GM12874 (cell line): ENCODE measurements at regions not wholly inside any gene's neighbourhood (a gene's known extent, or its start where the extent isn't known, plus 50 kb on each side); places are given as distances from the start of the nearest gene placed in this dataset.

Experiments
- TF ChIP-seq, protein P1 (sequence below): IDR thresholded peaks from 2 replicates; pipeline ENCODE4 v1.5.1; 2011; ENCODE audit warnings: low read depth, mild to moderate bottlenecking, control low read depth, low read length, moderate library complexity; ENCODE audit not compliant: insufficient read depth

DNA sequence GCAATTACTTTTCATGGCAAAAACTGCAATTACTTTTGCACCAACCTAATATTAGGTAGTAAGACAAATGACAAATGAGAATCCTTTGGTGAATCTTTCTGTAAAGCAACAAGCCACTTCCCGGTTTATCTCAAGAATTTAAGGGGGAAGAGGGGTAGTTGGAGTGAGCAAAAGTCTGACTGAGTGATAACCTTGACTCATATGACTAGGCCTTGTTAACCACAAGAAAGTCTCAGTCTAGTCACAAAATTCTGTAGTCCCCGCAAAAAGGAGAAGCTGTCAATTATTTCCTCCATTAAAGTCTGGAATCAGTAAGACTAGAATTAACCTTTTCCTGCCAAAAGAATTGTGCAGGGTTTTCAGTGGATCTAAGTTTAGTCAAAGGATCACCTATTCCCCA is 72.2 kb upstream of the GNAO1 start:
- TF ChIP-seq, protein P1, sequence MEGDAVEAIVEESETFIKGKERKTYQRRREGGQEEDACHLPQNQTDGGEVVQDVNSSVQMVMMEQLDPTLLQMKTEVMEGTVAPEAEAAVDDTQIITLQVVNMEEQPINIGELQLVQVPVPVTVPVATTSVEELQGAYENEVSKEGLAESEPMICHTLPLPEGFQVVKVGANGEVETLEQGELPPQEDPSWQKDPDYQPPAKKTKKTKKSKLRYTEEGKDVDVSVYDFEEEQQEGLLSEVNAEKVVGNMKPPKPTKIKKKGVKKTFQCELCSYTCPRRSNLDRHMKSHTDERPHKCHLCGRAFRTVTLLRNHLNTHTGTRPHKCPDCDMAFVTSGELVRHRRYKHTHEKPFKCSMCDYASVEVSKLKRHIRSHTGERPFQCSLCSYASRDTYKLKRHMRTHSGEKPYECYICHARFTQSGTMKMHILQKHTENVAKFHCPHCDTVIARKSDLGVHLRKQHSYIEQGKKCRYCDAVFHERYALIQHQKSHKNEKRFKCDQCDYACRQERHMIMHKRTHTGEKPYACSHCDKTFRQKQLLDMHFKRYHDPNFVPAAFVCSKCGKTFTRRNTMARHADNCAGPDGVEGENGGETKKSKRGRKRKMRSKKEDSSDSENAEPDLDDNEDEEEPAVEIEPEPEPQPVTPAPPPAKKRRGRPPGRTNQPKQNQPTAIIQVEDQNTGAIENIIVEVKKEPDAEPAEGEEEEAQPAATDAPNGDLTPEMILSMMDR: no peak

DNA sequence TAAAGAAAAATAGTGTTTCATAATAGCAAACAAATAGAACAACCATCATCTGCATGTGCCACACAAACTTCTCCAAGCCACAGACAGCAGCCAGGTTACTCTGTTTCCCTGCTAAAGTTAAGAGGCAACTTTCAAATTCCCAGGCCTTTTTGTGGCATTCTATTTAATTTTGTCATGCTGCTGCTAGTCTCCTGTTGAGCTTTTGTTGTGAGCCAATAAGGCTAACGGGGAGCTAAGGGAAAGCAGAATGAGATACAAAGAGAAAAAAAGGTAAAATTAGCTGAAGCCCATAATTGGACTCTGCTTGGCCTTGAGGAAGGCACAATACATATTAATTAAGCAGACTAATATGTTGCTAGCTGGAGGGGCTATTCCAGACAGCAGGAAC is 74.7 kb upstream of the GNAO1 start:
- TF ChIP-seq, protein P1: no peak

DNA sequence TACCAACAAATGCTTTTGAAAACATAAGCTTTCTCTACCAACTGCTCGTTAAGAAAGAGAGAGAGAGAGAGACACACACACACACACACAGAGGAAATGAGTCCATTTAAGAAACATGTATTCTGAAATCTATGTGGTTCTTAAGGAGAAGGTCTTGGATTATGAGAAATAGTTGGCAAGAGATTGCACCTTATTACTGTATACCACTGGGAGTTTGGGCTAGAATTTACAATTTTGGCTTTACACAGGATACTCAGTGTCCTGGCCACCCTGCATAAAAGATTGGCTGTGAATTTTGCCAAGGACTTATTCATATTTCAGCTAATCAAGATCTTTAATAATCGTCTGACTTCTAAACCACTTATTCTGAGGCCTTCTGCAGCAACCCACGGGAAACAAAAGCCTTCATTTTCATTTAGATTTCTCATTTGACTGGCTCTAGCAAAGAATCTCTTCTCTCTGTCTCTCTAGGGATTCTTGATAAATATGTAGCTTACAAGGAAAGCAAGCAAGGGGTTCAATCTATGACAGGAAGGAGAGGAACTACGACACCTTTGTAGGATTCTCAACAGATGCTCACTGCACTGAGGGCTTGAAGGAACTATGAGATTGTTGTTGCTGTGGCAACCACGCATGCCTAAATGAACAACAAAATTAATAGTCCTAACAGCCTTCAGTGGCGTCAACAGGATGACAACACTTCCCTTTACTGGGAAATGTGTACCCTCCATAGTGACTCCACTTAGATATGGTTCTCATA is 75.3 kb upstream of the GNAO1 start:
- TF ChIP-seq, protein P1: no peak

DNA sequence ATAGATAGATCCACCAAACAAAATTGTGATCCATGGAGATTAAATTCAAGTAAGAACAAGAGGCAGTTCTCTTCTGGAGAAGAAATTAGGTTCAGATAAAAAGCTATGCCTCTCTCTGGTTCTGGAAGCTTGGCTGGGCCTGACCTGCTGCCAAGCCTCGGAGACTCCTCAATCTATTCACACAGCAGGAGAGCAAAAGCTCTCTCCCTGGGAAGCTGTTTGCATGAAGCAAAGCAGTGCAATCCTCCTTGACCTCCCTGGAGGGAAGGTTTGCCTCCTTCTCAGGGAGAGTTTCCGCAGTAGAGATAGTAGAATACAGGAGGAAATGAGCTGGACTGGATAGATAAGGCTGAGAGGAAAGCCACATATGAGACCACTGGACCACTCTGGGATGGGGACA is 78.1 kb upstream of the GNAO1 start:
- TF ChIP-seq, protein P1: no peak

DNA sequence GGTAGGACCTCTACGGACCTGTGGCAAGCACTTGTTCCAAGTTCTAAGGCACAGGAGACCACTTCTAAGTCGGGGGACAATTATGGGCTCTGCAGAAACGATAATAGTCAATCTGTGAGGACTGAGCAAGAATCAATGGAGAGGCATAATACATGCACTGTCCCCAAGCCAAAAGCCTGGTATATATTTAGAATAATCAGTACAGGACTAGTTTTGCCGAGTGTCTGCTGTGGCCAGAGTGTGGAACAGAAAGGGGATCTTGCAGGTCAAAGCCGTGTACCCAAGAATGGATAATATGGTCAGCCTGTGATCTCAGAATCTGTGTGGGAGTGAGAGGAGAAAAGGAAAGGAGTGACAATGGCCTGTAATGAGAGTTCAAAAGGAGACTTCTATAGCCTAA is 80.2 kb upstream of the GNAO1 start:
- TF ChIP-seq, protein P1: no peak

DNA sequence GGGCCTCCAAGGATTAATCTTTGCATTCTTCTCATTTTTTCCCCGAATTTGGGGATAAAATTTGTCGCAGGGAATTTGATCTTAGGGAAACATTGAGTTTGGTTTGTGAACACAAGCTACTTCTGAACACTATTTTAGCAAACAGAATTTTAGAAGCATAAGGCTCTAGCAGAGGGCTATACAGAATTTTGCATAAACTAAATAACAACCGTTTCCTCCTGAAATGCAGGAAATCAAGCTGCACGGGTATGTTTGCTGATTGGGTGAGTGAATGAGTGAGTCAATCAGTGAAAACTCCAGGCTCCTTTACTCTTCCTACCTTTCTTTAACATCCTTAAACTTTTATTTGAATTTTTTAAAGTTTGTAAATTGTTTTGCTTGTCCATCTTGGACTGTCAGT is 81.3 kb upstream of the GNAO1 start:
- TF ChIP-seq, protein P1: no peak

DNA sequence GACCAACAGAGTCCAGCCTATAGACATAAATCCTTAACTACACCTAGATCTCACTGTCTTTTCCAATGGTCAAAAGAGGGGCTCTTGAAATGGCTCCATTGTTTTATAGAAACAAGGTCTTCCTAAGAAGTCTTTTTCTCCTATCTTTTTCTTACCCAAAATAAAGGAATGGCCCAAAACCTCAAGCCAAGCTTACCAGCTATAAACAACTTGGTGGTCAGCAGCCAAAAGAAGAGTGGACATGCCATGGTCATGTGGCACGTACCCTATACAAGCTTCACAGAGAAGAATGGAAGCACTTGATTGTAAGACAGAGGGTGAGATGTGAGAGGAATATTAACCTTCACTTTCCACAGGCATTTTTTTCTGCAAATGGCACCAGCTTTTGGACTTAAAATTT is 82.1 kb upstream of the GNAO1 start:
- TF ChIP-seq, protein P1: no peak
